Vagina (tissue), 2 donors: ENCODE measurements at regions not wholly inside any gene's neighbourhood (a gene's known extent, or its start where the extent isn't known, plus 50 kb on each side); places are given as distances from the start of the nearest gene placed in this dataset.

ENCODE experiments used
- DNase-seq, 2 donors: peaks; one replicate each; pipeline ENCODE4 v3.0.0-alpha.2; 2017; ENCODE audit errors: extremely low spot score in 2 of 2
- H3K27ac ChIP-seq: fragments of 200-600 bp; sonication (generic); one replicate; pipeline ENCODE4 v1.5.1; 2019
- H3K27me3 ChIP-seq: fragments of 200-600 bp; sonication (generic); one replicate; pipeline ENCODE4 v1.5.1; 2019
- H3K36me3 ChIP-seq, 2 donors: fragments of 200-600 bp; sonication (generic); one replicate each; pipeline ENCODE4 v1.5.1; 2017 to 2019
- H3K4me1 ChIP-seq: fragments of 200-600 bp; sonication (generic); one replicate; pipeline ENCODE4 v1.5.1; 2019
- H3K4me3 ChIP-seq, 2 donors: fragments of 200-600 bp; sonication (generic); 1 replicate in 1 of 2; 2 replicates in 1 of 2; pipeline ENCODE4 v1.5.1; 2016 to 2019
- H3K9me3 ChIP-seq: fragments of 200-600 bp; sonication (generic); one replicate; pipeline ENCODE4 v1.5.1; 2019
- POLR2A ChIP-seq, 2 donors: fragments of 450-650 bp; IDR thresholded peaks; one replicate each; pipeline ENCODE4 v1.6.1; 2017; ENCODE audit warnings: antibody characterized with exemption in 2 of 2, mild to moderate bottlenecking in 2 of 2, moderate library complexity in 2 of 2
- POLR2AphosphoS5 ChIP-seq, 2 donors: sonication (generic); formaldehyde crosslinking; IDR thresholded peaks; one replicate each; pipeline ENCODE4 v1.9.0; 2017; ENCODE audit warnings: antibody characterized with exemption in 2 of 2, mild to moderate bottlenecking in 2 of 2, low read depth in 1 of 2; ENCODE audit not compliant: insufficient read depth in 1 of 2
- intact Hi-C: fragments of 100-400 bp; cut with DNase I; formaldehyde crosslinking; loops from one replicate; pipeline ENCODE4 v1.15.1; 2023
- TF ChIP-seq, protein P1 (sequence below), 3 experiments: fragments of 450-650 bp in 2 of 3; fragments of 200-600 bp in 1 of 3; sonication (generic) in 1 of 3; IDR thresholded peaks; one replicate each; pipeline ENCODE4 v1.5.1; 2017 to 2019; ENCODE audit warnings: antibody characterized with exemption in 3 of 3, mild to moderate bottlenecking in 2 of 3, moderate library complexity in 2 of 3

DNA sequence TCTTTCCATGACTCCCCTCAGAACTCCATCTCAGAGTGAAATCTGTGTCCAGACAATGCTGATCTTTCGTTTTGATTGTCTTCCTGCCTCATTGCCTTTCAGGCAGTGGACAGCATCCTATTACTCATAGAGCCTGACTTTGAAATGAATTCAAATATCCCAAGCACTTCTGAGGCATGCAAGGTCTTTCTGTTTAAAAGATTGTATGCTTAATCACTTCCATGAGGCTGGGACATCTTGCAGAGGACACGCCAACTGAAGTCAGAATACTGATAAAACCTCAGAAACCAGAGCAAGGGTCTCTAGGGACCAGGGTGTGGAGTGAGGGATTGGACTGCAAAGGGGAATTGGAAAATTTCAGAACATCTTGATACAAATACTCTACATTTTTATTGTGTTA lies 836.5 kb upstream of the ID2 start:
- Histone ChIP-seq H3K4me3 (no peak overlapping the region), H3K4me1 (no peaks in the 10 kb centered on the region), H3K27ac (no peak overlapping the region), H3K27me3 (no peaks in the 10 kb centered on the region), H3K36me3 (no peaks in the 10 kb centered on the region), H3K9me3 (no peaks in the 10 kb centered on the region)
- TF ChIP-seq, protein P1, sequence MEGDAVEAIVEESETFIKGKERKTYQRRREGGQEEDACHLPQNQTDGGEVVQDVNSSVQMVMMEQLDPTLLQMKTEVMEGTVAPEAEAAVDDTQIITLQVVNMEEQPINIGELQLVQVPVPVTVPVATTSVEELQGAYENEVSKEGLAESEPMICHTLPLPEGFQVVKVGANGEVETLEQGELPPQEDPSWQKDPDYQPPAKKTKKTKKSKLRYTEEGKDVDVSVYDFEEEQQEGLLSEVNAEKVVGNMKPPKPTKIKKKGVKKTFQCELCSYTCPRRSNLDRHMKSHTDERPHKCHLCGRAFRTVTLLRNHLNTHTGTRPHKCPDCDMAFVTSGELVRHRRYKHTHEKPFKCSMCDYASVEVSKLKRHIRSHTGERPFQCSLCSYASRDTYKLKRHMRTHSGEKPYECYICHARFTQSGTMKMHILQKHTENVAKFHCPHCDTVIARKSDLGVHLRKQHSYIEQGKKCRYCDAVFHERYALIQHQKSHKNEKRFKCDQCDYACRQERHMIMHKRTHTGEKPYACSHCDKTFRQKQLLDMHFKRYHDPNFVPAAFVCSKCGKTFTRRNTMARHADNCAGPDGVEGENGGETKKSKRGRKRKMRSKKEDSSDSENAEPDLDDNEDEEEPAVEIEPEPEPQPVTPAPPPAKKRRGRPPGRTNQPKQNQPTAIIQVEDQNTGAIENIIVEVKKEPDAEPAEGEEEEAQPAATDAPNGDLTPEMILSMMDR (IDR thresholded peaks at IDR 0.05) = no peak
- TF ChIP-seq POLR2A (IDR thresholded peaks at IDR 0.05) = no peak
- TF ChIP-seq POLR2AphosphoS5 (IDR thresholded peaks at IDR 0.05; ENCODE audit: insufficient read depth in 1 of 2, low read depth in 1 of 2) = no peak
- intact Hi-C loops = no loop called here
- peak in 1 of 2 donors; percentile 56 for DNase-seq

DNA sequence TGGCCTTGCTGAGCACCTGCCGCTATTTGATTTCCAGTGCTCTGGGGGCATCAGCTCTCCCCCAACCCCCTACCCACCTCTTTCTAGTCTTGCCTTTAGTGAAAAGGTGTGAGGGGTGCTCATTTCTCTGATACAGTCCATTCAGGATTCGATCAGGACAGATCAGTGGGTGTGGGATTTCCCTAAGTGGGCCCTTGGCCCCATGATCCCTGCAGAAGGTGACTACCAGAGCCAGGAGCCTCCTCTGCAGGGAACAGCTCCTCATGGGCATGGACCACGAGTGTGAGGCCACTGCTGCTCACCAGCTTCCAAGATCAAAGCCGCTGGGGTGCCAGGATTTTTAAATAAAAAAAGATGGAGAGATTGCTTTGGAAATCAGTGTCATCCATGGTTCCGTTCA lies 835.2 kb upstream of the ID2 start:
- no peaks in the 10 kb centered on the region for H3K27me3 ChIP-seq
- H3K9me3 ChIP-seq = no peaks in the 10 kb centered on the region
- intact Hi-C loops = no loop called here
- H3K27ac ChIP-seq = no peak overlapping the region
- TF ChIP-seq, protein P1 (IDR thresholded peaks at IDR 0.05) = no peak
- TF ChIP-seq POLR2A (IDR thresholded peaks at IDR 0.05) = no peak
- peak in 1 of 2 donors; percentile 47 for DNase-seq
- H3K36me3 ChIP-seq = no peaks in the 10 kb centered on the region
- H3K4me1 ChIP-seq = no peaks in the 10 kb centered on the region
- H3K4me3 ChIP-seq = no peak overlapping the region

DNA sequence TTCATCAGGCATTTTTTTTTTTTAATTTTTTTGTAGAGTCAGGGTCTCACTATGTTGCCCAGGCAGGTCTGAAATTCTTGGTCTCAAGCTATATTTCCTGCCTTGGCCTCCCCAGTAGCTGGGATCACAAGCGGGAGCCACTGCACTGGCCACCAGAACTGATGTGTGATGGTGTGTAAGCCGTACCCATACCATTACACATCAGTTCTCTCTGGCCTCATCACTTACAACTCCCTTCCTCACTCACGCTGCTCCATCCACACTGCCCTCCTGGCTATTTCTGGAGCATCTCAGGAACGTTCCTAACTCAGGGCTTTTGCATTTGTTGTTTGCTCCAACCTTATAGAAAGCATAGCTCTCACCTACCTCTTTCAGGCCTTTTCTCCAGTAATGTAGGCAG lies 834.5 kb upstream of the ID2 start:
- Histone ChIP-seq H3K4me3 (no peak overlapping the region), H3K9me3 (no peaks in the 10 kb centered on the region), H3K27ac (no peak overlapping the region), H3K4me1 (no peaks in the 10 kb centered on the region), H3K36me3 (no peaks in the 10 kb centered on the region), H3K27me3 (no peaks in the 10 kb centered on the region)
- peak in 1 of 2 donors; percentile 42 for DNase-seq
- TF ChIP-seq POLR2AphosphoS5 (IDR thresholded peaks at IDR 0.05; ENCODE audit: insufficient read depth in 1 of 2, low read depth in 1 of 2) (no peak), POLR2A (IDR thresholded peaks at IDR 0.05) (no peak)
- TF ChIP-seq, protein P1 (IDR thresholded peaks at IDR 0.05) = no peak
- intact Hi-C loops = no loop called here

DNA sequence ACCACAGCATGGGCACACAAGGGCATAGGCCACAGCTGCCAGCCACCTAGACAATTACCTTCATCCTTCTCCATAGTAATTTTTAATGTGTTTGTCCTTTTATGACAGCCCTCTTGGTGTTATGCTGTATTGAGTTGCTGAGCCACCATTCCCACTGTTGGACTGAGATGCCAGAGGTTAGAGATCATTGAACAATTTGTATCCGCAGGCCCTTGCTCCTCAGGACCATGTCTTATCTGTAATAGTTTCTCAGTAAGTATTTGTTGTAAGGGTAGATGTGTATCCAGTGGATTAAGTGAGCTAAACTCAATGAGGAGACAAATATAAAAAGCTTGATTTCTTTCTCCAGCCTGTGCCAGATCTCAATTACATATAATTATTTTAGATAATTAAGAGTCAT lies 832.8 kb upstream of the ID2 start:
- no peaks in the 10 kb centered on the region for H3K9me3 ChIP-seq
- no peaks in the 10 kb centered on the region for H3K4me1 ChIP-seq
- no peak overlapping the region for H3K27ac ChIP-seq
- no peaks in the 10 kb centered on the region for H3K36me3 ChIP-seq
- intact Hi-C loops = no loop called here
- TF ChIP-seq, protein P1 (IDR thresholded peaks at IDR 0.05) = no peak
- TF ChIP-seq POLR2AphosphoS5 (IDR thresholded peaks at IDR 0.05; ENCODE audit: insufficient read depth in 1 of 2, low read depth in 1 of 2) = no peak
- TF ChIP-seq POLR2A (IDR thresholded peaks at IDR 0.05) = no peak
- no peaks in the 10 kb centered on the region for H3K27me3 ChIP-seq
- DNase-seq = no peak
- no peak overlapping the region for H3K4me3 ChIP-seq

DNA sequence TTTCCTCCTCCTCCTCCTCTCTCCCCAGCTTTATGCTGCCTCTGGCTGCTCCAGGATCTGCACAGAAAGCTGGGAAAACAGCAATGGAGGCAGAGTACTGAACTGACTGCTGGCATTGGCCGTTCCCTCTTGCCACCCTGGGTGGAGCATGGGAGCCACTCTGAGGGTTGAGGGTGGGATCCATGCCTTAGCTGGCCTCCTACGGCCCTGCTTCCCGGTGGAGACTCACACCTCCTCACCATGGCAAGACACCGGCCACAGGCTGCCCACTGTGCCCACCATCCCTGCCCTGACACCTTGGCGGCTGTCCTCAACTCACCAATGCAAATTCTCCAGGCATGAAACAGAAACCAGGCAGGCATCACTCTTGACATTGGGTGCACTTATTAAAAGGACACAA lies 832.3 kb upstream of the ID2 start:
- H3K27ac ChIP-seq = no peak overlapping the region
- no peaks in the 10 kb centered on the region for H3K27me3 ChIP-seq
- no peaks in the 10 kb centered on the region for H3K9me3 ChIP-seq
- no peak overlapping the region for H3K4me3 ChIP-seq
- intact Hi-C loops = no loop called here
- DNase-seq = no peak
- H3K36me3 ChIP-seq = no peaks in the 10 kb centered on the region
- TF ChIP-seq, protein P1 (IDR thresholded peaks at IDR 0.05) = no peak
- TF ChIP-seq POLR2AphosphoS5 (IDR thresholded peaks at IDR 0.05; ENCODE audit: insufficient read depth in 1 of 2, low read depth in 1 of 2) = no peak
- TF ChIP-seq POLR2A (IDR thresholded peaks at IDR 0.05) = no peak
- no peaks in the 10 kb centered on the region for H3K4me1 ChIP-seq
